Mucosa of descending colon (tissue), 3 donors: ENCODE measurements at regions not wholly inside any gene's neighbourhood (a gene's known extent, or its start where the extent isn't known, plus 50 kb on each side); places are given as distances from the start of the nearest gene placed in this dataset.

Experiments
- ATAC-seq: fragments of 200-7000 bp; cut with Tn5 transposase; one replicate; pipeline ENCODE4 v1.9.1; 2020; ENCODE audit warnings: mild to moderate bottlenecking, moderate library complexity
- DNase-seq, 3 donors: peaks; one replicate each; pipeline ENCODE4 v3.0.0-alpha.2; 2020
- H3K36me3 ChIP-seq: fragments of 200-600 bp; one replicate; pipeline ENCODE4 v1.8.0; 2021; ENCODE audit warnings: low read depth, mild to moderate bottlenecking
- H3K4me1 ChIP-seq: fragments of 200-600 bp; one replicate; pipeline ENCODE4 v1.8.0; 2021; ENCODE audit warnings: low read depth, mild to moderate bottlenecking
- H3K4me3 ChIP-seq: fragments of 200-600 bp; one replicate; pipeline ENCODE4 v1.8.0; 2021; ENCODE audit warnings: mild to moderate bottlenecking
- H3K9me3 ChIP-seq: fragments of 200-600 bp; one replicate; pipeline ENCODE4 v1.8.0; 2021; ENCODE audit warnings: mild to moderate bottlenecking
- intact Hi-C, 2 donors: fragments of 100-400 bp; cut with DNase I in 1 of 2; cut with micrococcal nuclease in 1 of 2; formaldehyde crosslinking; loops; one replicate each; pipeline versions ENCODE4 v1.11.0 to v1.11.1; 2022; cut with DNase I, micrococcal nuclease
- TF ChIP-seq, protein P1 (sequence below): fragments of 200-600 bp; IDR thresholded peaks from one replicate; pipeline ENCODE4 v1.8.0; 2022; ENCODE audit warnings: antibody characterized with exemption, mild to moderate bottlenecking
- donor health status: DM: no; HTN: no; CAD: no; lungs with moderate emphysema.
- donor health status: DM: no; HTN: no; CAD: no.
- donor health status: DM: no; HTN: yes; CAD: no.

DNA sequence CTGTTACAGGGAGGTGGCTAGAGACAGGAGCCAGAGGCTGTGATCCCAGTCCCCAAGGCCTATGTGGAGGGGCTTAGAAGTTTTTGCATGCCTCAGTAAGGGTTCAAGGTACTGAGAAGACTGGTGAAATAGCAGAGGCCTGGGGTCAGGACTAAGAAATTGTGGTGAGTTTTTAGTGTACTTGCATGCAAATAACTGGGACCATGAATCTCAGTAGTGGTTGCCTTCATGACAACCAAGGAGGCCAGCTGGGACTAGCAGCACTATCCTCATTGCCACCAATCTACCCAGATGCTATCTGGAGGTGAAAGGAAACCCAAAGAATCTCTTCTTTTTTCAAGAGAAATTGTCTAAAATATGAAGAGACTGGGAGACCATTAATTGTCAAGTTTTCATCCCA lies 395.1 kb downstream of the CETN3 start:
- no peaks in the 10 kb centered on the region for H3K9me3 ChIP-seq
- H3K4me3 ChIP-seq: no peak overlapping the region
- no peaks in the 10 kb centered on the region for H3K36me3 ChIP-seq
- DNase-seq: no peak
- no peak for ATAC-seq
- TF ChIP-seq, protein P1, sequence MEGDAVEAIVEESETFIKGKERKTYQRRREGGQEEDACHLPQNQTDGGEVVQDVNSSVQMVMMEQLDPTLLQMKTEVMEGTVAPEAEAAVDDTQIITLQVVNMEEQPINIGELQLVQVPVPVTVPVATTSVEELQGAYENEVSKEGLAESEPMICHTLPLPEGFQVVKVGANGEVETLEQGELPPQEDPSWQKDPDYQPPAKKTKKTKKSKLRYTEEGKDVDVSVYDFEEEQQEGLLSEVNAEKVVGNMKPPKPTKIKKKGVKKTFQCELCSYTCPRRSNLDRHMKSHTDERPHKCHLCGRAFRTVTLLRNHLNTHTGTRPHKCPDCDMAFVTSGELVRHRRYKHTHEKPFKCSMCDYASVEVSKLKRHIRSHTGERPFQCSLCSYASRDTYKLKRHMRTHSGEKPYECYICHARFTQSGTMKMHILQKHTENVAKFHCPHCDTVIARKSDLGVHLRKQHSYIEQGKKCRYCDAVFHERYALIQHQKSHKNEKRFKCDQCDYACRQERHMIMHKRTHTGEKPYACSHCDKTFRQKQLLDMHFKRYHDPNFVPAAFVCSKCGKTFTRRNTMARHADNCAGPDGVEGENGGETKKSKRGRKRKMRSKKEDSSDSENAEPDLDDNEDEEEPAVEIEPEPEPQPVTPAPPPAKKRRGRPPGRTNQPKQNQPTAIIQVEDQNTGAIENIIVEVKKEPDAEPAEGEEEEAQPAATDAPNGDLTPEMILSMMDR: no peak
- intact Hi-C loops: no loop called here
- no peaks in the 10 kb centered on the region for H3K4me1 ChIP-seq

DNA sequence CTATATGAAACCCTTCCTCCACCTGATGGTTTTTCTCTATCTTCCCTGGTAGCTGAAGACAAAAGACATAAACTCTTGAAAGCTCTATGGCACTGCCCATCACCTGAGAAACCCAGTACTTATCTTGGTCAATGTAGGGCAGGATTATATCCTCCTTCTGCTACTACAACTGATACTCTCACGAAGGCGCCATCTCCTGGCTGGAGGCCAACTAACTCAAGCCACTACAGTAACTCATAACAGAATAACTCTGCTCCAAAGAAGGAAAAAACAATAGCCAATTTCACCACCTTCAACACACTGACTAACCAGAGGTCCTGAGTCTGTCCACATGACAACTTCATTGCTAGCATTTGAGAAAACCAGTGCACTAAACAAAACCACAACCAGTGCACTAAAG lies 409.2 kb downstream of the CETN3 start:
- Histone ChIP-seq H3K4me3 (no peak overlapping the region), H3K4me1 (peaks cover 8% of the 10 kb centered on the region), H3K36me3 (no peaks in the 10 kb centered on the region), H3K9me3 (no peaks in the 10 kb centered on the region)
- no peak for ATAC-seq
- intact Hi-C loops: no loop called here
- DNase-seq: no peak
- TF ChIP-seq, protein P1: no peak

DNA sequence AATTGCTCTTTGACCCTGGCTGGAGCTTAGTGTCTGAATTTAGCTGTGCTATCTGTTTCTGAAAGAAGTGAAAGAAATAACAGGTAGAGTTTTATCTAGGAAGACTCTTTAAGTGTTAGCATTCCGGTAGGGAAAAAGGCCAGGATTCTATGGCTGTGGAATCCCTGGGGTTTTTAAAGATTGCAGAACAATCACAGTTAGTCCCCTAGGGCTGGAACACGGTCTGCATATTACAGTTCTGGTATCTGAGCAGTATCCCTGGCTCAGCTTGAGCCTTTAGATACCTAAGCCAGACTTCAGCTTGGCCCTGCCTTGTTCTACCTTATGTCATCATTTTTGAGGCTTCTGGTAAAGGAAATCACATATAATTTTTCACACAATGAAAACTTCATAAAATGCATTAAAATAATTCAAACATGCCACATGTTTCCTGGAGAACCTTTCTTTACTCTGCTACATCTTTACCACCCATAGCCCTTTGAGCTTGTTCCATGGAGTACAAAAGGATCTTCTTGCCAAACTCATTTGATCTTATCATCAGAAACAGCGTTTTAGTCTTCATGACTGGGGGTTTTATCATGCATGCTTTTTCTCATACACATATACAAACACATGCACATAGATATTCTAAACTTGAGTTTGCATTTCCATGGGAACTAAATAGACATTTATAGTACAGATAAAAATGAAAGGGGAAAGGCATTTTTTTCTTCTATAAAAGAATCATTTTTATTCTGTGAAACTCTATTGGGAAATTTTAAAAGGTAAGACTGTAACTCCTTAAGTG lies 410.8 kb downstream of the CETN3 start:
- Histone ChIP-seq H3K9me3 (no peaks in the 10 kb centered on the region), H3K4me3 (no peak overlapping the region), H3K4me1 (peaks cover 8% of the 10 kb centered on the region), H3K36me3 (no peaks in the 10 kb centered on the region)
- ATAC-seq (no peak), DNase-seq (no peak)
- intact Hi-C loops: no loop called here
- TF ChIP-seq, protein P1: no peak

DNA sequence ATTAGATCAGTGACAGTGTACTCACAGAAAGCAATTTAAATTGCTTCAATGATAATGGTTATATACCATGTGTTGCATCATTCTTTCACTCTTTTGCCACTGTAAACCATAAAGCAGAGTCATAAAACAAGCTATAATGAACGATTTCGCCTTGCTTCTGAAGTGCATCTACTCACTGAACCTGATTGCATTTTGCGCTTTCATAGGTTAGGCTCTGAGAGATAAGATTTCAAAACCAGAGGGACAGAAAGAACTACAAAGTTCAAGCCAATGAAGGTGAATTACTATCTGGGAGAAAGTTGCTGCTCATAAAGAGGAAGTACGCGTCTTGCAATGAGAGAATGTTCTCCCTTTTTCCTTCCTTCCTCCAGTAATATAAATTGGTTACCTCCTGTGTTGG lies 412.7 kb downstream of the CETN3 start:
- H3K4me1 ChIP-seq: peaks cover 8% of the 10 kb centered on the region
- DNase-seq (peak in 1 of 3 donors; percentile 31), ATAC-seq (peak; percentile 95)

DNA sequence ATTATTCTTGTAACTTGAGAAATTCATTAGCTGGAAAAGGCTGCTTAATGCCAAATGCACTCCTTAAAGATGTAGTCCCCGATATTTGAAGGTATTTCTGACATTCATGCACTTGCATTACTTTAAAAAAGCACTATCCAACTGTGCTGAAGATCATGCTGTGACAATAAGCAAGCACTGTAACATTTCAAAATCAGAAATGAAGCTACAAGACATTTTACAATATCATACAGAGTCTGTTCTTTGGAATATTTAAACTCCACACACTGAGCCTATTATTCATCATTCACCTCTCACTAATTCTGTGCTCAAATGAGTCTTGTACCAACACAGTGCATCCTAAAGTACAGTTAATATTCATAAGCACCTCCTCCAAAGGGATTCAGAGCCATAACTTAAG lies 413.2 kb downstream of the CETN3 start:
- no peaks in the 10 kb centered on the region for H3K9me3 ChIP-seq
- H3K36me3 ChIP-seq: no peaks in the 10 kb centered on the region
- TF ChIP-seq, protein P1: no peak
- no peak overlapping the region for H3K4me3 ChIP-seq
- intact Hi-C loops: no loop called here
- H3K4me1 ChIP-seq: peaks cover 8% of the 10 kb centered on the region
- ATAC-seq (no peak), DNase-seq (no peak)

More for the DNA sequence above, 412.7 kb downstream of the CETN3 start:
- Histone ChIP-seq H3K36me3 (no peaks in the 10 kb centered on the region), H3K4me3 (no peak overlapping the region), H3K9me3 (no peaks in the 10 kb centered on the region)
- intact Hi-C loops: no loop called here
- TF ChIP-seq, protein P1: no peak
